ENCODE measurements at regions not wholly inside any gene's neighbourhood (a gene's known extent, or its start where the extent isn't known, plus 50 kb on each side); places are given as distances from the start of the nearest gene placed in this dataset.
A peak's percentile ranks its signal among the peaks of the same experiment; 100 is the strongest.

- TF ChIP-seq, protein P1, sequence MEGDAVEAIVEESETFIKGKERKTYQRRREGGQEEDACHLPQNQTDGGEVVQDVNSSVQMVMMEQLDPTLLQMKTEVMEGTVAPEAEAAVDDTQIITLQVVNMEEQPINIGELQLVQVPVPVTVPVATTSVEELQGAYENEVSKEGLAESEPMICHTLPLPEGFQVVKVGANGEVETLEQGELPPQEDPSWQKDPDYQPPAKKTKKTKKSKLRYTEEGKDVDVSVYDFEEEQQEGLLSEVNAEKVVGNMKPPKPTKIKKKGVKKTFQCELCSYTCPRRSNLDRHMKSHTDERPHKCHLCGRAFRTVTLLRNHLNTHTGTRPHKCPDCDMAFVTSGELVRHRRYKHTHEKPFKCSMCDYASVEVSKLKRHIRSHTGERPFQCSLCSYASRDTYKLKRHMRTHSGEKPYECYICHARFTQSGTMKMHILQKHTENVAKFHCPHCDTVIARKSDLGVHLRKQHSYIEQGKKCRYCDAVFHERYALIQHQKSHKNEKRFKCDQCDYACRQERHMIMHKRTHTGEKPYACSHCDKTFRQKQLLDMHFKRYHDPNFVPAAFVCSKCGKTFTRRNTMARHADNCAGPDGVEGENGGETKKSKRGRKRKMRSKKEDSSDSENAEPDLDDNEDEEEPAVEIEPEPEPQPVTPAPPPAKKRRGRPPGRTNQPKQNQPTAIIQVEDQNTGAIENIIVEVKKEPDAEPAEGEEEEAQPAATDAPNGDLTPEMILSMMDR (IDR thresholded peaks at IDR 0.05 in 2 of 3, conservative IDR thresholded peaks at IDR 0.05 in 1 of 3; ENCODE audit: borderline replicate concordance in 1 of 3, insufficient read depth in 1 of 3, low read depth in 2 of 3, low read length in 2 of 3): 0 out of 6 replicates have a peak, but pooled peaks of 1 of the 3 experiments have one; percentile 15
- no peak for TF ChIP-seq CEBPB (IDR thresholded peaks at IDR 0.05; ENCODE audit: low read depth)
Measured at GRCh38 chr1:221886743-221887414, 145.0 kb upstream of the DUSP10 start (continued).

GRCh38 chr1:221886311-221886710, 144.4 kb upstream of the DUSP10 start:
- BruUV-seq (replicated peaks): no TSS peak
- no peaks in the 10 kb centered on the region for H3K79me2 ChIP-seq (ENCODE audit: insufficient read depth, low read length)
- POLR2A ChIA-PET: no interaction called here
- H2AFZ ChIP-seq (ENCODE audit: low read depth, low read length, poor library complexity, severe bottlenecking): no peak overlapping the region
- H3K36me3 ChIP-seq (ENCODE audit: control insufficient read depth in 1 of 2, insufficient read depth in 2 of 2, low read length in 2 of 2): no peaks in the 10 kb centered on the region
- H3K9ac ChIP-seq (ENCODE audit: low read length): no peak overlapping the region
- no peak overlapping the region for H3K4me3 ChIP-seq (replicated peaks in 1 of 2; ENCODE audit: low read depth in 1 of 2, low read length in 2 of 2)
- no peak for ATAC-seq
- no peaks in the 10 kb centered on the region for H3K27me3 ChIP-seq (ENCODE audit: insufficient read depth, low read length)
- peaks cover 5 to 14% of the 10 kb centered on the region in 2 experiments; a peak in 3 of 4 replicates for H3K4me1 ChIP-seq (ENCODE audit: control insufficient read depth in 1 of 2, insufficient read depth in 2 of 2, low read length in 2 of 2)
- H4K20me1 ChIP-seq (ENCODE audit: insufficient read depth): no peaks in the 10 kb centered on the region
- H3K27ac ChIP-seq (ENCODE audit: low read depth, low read length): no peak overlapping the region
- no peak for DNase-seq (ENCODE audit: low read depth, low spot score)
- no peak overlapping the region for H3K4me2 ChIP-seq (ENCODE audit: low read length)
- RAD21 ChIA-PET (ENCODE audit: low non-redundant PET in 1 of 2, low total read pairs in 2 of 2, uncharacterized antibody in 2 of 2, unreplicated experiment in 2 of 2): no interaction called here
- H3K9me2 ChIP-seq (ENCODE audit: insufficient read depth): no peaks in the 10 kb centered on the region
- CTCF ChIA-PET: no interaction called here
- no peaks in the 10 kb centered on the region for H3K9me3 ChIP-seq (ENCODE audit: control insufficient read depth in 1 of 2, insufficient read depth in 1 of 2, low read depth in 1 of 2, low read length in 2 of 2)
- intact Hi-C loops (cut with micrococcal nuclease): no loop called here
- TF ChIP-seq ELF1 (IDR thresholded peaks at IDR 0.05; ENCODE audit: borderline replicate concordance, low read depth) (no peak), CBX3 (IDR thresholded peaks at IDR 0.05; ENCODE audit: low read depth) (no peak), POLR2A (IDR thresholded peaks at IDR 0.05; ENCODE audit: borderline replicate concordance, extremely low read depth, insufficient read depth, insufficient read length) (no peak), SRF (IDR thresholded peaks at IDR 0.05; ENCODE audit: low read depth) (no peak), FOSL1 (IDR thresholded peaks at IDR 0.05; ENCODE audit: low read depth) (no peak), EGR1 (IDR thresholded peaks at IDR 0.05; ENCODE audit: low read depth) (no peak), ZFX (IDR thresholded peaks at IDR 0.05) (no peak), SIN3A (IDR thresholded peaks at IDR 0.05; ENCODE audit: low read depth) (no peak), TCF7L2 (IDR thresholded peaks at IDR 0.05; ENCODE audit: borderline replicate concordance, extremely low read depth, insufficient read depth, insufficient read length) (no peak), CEBPB (IDR thresholded peaks at IDR 0.05; ENCODE audit: low read depth) (no peak), RAD21 (IDR thresholded peaks at IDR 0.05; ENCODE audit: low read depth) (no peak), YY1 (IDR thresholded peaks at IDR 0.05; ENCODE audit: extremely low read depth, insufficient replicate concordance, low read depth, low read length) (no peak)
- TF ChIP-seq, protein P1 (IDR thresholded peaks at IDR 0.05 in 2 of 3, conservative IDR thresholded peaks at IDR 0.05 in 1 of 3; ENCODE audit: borderline replicate concordance in 1 of 3, insufficient read depth in 1 of 3, low read depth in 2 of 3, low read length in 2 of 3): no peak
- TF ChIP-seq, protein P2, sequence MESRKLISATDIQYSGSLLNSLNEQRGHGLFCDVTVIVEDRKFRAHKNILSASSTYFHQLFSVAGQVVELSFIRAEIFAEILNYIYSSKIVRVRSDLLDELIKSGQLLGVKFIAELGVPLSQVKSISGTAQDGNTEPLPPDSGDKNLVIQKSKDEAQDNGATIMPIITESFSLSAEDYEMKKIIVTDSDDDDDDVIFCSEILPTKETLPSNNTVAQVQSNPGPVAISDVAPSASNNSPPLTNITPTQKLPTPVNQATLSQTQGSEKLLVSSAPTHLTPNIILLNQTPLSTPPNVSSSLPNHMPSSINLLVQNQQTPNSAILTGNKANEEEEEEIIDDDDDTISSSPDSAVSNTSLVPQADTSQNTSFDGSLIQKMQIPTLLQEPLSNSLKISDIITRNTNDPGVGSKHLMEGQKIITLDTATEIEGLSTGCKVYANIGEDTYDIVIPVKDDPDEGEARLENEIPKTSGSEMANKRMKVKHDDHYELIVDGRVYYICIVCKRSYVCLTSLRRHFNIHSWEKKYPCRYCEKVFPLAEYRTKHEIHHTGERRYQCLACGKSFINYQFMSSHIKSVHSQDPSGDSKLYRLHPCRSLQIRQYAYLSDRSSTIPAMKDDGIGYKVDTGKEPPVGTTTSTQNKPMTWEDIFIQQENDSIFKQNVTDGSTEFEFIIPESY (IDR thresholded peaks at IDR 0.05; ENCODE audit: extremely low read depth, insufficient replicate concordance, low read length): no peak
- TF ChIP-seq, protein P3, sequence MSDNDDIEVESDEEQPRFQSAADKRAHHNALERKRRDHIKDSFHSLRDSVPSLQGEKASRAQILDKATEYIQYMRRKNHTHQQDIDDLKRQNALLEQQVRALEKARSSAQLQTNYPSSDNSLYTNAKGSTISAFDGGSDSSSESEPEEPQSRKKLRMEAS (IDR thresholded peaks at IDR 0.05): no peak

Data from HCT116 (cell line).